ENCODE measurements at regions not wholly inside any gene's neighbourhood (a gene's known extent, or its start where the extent isn't known, plus 50 kb on each side); places are given as distances from the start of the nearest gene placed in this dataset.
A peak's percentile ranks its signal among the peaks of the same experiment; 100 is the strongest.
"Not testable (repeated sequence)": the region's sequence is repeated elsewhere in the genome, so short reads cannot be mapped to it uniquely, and the experiment has no call there.

- no peak overlapping the region for H3K4me3 ChIP-seq (ENCODE audit: control insufficient read depth, low read depth, low read length)
- DNase-seq (ENCODE audit: low read depth), result no peak
- no peak for TF ChIP-seq CTCF (conservative IDR thresholded peaks at IDR 0.05; ENCODE audit: control insufficient read depth, insufficient read depth, low read depth, low read length)
Observed at GRCh38 chr4:27115221-27115620, 254.6 kb downstream of the STIM2 start.

- DNase-seq (ENCODE audit: low read depth), result no peak
- no peak for TF ChIP-seq CTCF (conservative IDR thresholded peaks at IDR 0.05; ENCODE audit: control insufficient read depth, insufficient read depth, low read depth, low read length)
- no peak overlapping the region for H3K4me3 ChIP-seq (ENCODE audit: control insufficient read depth, low read depth, low read length)
Observed at GRCh38 chr4:27117453-27117852, 256.8 kb downstream of the STIM2 start.

- TF ChIP-seq CTCF (conservative IDR thresholded peaks at IDR 0.05; ENCODE audit: control insufficient read depth, insufficient read depth, low read depth, low read length), result no peak
- DNase-seq (ENCODE audit: low read depth), result no peak
- H3K4me3 ChIP-seq (ENCODE audit: control insufficient read depth, low read depth, low read length), result no peak overlapping the region
Observed at GRCh38 chr4:27119239-27119638, 258.6 kb downstream of the STIM2 start.

GRCh38 chr4:27121830-27122229, 261.2 kb downstream of the STIM2 start:
- TF ChIP-seq CTCF (conservative IDR thresholded peaks at IDR 0.05; ENCODE audit: control insufficient read depth, insufficient read depth, low read depth, low read length), result no peak
- no peak overlapping the region for H3K4me3 ChIP-seq (ENCODE audit: control insufficient read depth, low read depth, low read length)
- DNase-seq (ENCODE audit: low read depth), result no peak

GRCh38 chr4:27123123-27123768, 262.6 kb downstream of the STIM2 start:
- DNase-seq (ENCODE audit: low read depth), result peak; percentile 24
- no peak for TF ChIP-seq CTCF (conservative IDR thresholded peaks at IDR 0.05; ENCODE audit: control insufficient read depth, insufficient read depth, low read depth, low read length)
- no peak overlapping the region for H3K4me3 ChIP-seq (ENCODE audit: control insufficient read depth, low read depth, low read length)

GRCh38 chr4:27123769-27124124, 263.1 kb downstream of the STIM2 start:
- no peak for TF ChIP-seq CTCF (conservative IDR thresholded peaks at IDR 0.05; ENCODE audit: control insufficient read depth, insufficient read depth, low read depth, low read length)
- H3K4me3 ChIP-seq (ENCODE audit: control insufficient read depth, low read depth, low read length), result no peak overlapping the region
- no peak for DNase-seq (ENCODE audit: low read depth)

GRCh38 chr4:27126895-27127294, 266.3 kb downstream of the STIM2 start:
- not testable (repeated sequence) for DNase-seq (ENCODE audit: low read depth); H3K4me3 ChIP-seq (ENCODE audit: control insufficient read depth, low read depth, low read length)

All from fibroblast of mammary gland (primary cell).